ENCODE measurements at regions not wholly inside any gene's neighbourhood (a gene's known extent, or its start where the extent isn't known, plus 50 kb on each side); places are given as distances from the start of the nearest gene placed in this dataset.

DNA sequence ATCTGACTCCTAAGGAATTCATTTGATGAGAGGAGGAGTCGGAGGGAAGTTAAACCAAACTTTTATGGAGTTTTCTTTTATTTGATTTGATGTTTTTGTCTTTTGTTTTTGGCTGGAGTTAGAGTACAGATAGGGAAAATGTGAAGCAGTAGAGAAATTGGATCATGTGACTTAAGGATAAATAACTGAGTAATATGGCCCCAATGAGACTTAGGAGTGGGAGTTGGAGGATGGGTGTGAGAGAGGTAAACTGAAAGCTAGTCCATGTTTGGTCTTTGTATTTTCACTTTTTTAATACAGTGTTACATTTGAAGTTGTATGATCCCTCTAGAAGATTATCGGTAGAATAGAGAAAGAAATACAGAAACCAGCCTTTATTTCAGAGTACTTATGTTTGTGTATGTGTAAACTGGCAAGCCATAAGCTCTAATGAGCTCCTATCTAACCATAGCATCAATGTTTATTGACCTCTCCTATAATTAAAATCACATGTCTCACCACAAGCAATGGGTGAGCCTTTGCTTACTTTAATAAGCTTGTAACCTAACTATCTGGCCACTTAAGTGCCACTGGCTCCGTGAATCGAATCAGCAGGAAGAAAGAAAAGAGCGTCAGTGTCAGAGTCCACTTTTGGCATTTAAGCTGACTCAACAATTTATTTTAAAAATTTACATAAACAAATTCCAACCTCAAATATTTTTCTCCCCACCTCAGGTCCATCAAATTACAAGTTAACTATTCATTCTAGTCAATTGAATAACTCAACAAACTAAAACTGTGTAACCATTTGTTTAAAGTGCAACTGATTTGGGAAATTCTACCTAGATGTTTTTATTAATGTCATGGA, 113.8 kb downstream of the EPDR1 start:
- TF ChIP-seq, protein P1, sequence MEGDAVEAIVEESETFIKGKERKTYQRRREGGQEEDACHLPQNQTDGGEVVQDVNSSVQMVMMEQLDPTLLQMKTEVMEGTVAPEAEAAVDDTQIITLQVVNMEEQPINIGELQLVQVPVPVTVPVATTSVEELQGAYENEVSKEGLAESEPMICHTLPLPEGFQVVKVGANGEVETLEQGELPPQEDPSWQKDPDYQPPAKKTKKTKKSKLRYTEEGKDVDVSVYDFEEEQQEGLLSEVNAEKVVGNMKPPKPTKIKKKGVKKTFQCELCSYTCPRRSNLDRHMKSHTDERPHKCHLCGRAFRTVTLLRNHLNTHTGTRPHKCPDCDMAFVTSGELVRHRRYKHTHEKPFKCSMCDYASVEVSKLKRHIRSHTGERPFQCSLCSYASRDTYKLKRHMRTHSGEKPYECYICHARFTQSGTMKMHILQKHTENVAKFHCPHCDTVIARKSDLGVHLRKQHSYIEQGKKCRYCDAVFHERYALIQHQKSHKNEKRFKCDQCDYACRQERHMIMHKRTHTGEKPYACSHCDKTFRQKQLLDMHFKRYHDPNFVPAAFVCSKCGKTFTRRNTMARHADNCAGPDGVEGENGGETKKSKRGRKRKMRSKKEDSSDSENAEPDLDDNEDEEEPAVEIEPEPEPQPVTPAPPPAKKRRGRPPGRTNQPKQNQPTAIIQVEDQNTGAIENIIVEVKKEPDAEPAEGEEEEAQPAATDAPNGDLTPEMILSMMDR (IDR thresholded peaks at IDR 0.05; ENCODE audit: poor library complexity) = no peak
- TF ChIP-seq EZH2 (IDR thresholded peaks at IDR 0.05; ENCODE audit: borderline replicate concordance) = no peak

All from hepatocyte (in vitro differentiated cells).